Effector memory CD8-positive, alpha-beta T cell (primary cell): ENCODE measurements at regions not wholly inside any gene's neighbourhood (a gene's known extent, or its start where the extent isn't known, plus 50 kb on each side); places are given as distances from the start of the nearest gene placed in this dataset.

Experiments used
- ATAC-seq: fragments of 150-1000 bp; cut with Tn5 transposase; replicated peaks from 2 replicates; pipeline ENCODE4 v1.10.0; 2021; ENCODE audit warnings: mild to moderate bottlenecking, moderate library complexity
- DNase-seq, 3 experiments: peaks; one replicate each; pipeline ENCODE4 v3.0.0; 2021
- H3K27ac Mint-ChIP-seq, 2 donors: one replicate each; pipeline ENCODE4 v1.8.0; 2022; ENCODE audit warnings: mild to moderate bottlenecking in 2 of 2, mixed read lengths in 2 of 2, moderate library complexity in 2 of 2
- H3K27me3 Mint-ChIP-seq, 2 donors: one replicate each; pipeline ENCODE4 v1.8.0; 2022; ENCODE audit warnings: mixed read lengths in 2 of 2
- H3K36me3 Mint-ChIP-seq: one replicate; pipeline ENCODE4 v1.8.0; 2022; ENCODE audit warnings: mild to moderate bottlenecking, moderate library complexity, mixed read lengths; ENCODE audit not compliant: insufficient read depth
- H3K4me1 Mint-ChIP-seq, 2 donors: one replicate each; pipeline ENCODE4 v1.8.0; 2022; ENCODE audit warnings: low read depth in 2 of 2, mixed read lengths in 2 of 2
- H3K4me3 Mint-ChIP-seq, 2 donors: one replicate each; pipeline ENCODE4 v1.8.0; 2022; ENCODE audit warnings: mild to moderate bottlenecking in 2 of 2, mixed read lengths in 2 of 2, moderate library complexity in 2 of 2
- H3K9me3 Mint-ChIP-seq, 2 donors: one replicate each; pipeline ENCODE4 v1.8.0; 2022; ENCODE audit warnings: mixed read lengths in 2 of 2

DNA sequence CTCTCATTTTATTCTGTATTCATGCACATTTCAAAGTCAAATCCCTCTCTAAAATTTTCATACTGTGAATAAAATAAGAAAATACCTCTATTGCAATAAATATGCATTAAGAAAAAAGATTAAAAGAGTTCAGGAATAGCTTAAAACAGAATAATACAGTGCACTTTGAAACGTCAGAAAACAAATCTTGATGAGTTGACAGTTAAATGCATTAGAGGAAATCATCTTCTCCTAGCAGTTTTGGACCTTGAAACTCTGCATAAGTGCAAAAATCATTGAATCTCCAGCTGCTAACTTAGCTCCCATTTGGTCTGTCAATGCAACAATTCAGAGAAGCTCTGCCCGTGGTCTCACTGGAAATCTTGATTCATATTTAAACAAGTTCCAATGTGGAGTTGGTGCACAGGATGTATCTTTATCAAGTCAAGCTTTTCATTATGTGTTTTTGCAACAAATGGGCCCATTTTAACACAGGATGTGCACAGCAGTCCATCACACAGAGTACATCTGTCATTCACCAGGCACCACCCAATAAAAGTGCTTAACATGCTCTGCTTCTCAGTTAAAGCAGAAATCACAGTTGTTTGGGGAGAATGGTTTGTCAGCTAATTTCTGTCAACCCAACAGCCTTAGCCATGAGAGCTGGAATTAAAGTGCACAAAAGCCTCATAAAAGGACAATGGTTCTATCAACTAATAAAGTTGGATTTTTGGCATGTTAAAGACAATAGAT lies 98.8 kb upstream of the ARRDC4 start:
- Mint-ChIP-seq H3K4me1 (no peaks in the 10 kb centered on the region), H3K27me3 (no peaks in the 10 kb centered on the region), H3K4me3 (no peak overlapping the region), H3K27ac (no peak overlapping the region), H3K36me3 (no peaks in the 10 kb centered on the region), H3K9me3 (peaks cover 11 to 23% of the 10 kb centered on the region in 2 donors)
- ATAC-seq (no peak), DNase-seq (no peak)

DNA sequence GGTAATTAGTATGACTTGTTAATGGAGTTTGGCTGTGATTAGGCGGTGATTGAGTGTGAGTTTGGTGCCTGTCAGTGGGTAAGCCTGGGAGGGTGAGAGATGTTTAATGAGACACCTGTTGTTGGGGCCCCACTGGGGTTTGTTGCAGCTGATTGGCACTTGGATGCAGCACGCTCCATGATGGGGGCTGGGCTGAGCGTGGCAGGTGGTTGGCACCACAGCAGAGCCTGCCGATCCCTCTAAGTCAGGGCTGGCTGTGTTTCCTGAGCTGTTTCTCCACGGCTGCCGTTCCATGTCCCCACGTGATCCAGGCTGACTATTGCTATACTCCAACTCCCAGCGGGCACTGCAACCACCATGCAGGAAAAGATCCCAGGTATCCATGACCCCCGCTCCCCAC lies 93.5 kb upstream of the ARRDC4 start:
- no peaks in the 10 kb centered on the region for H3K36me3 Mint-ChIP-seq
- H3K27ac Mint-ChIP-seq, result no peak overlapping the region
- H3K4me1 Mint-ChIP-seq, result peaks cover 0 to 2% of the 10 kb centered on the region in 2 donors
- DNase-seq (no peak), ATAC-seq (no peak)
- H3K27me3 Mint-ChIP-seq, result no peaks in the 10 kb centered on the region
- H3K9me3 Mint-ChIP-seq, result peaks cover 6 to 15% of the 10 kb centered on the region in 2 donors
- H3K4me3 Mint-ChIP-seq, result no peak overlapping the region

DNA sequence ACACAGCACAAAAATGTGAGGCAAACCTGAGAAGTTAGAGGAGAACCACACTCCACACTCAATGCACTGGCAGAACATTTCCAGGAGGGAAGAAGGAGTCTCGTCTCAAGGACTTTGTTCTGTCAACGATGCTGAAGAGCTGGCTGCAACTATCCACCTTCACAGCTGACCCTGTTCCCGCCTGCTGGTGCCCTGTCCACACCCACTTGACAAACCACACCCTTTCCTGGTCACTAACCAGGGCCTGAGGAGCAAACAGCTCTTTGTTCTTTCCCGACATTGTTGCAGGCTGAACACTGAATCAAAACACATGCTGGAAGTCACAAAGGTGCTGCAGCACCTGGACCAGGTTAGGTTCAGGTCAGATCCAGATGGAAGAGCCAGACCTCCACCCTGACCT lies 92.6 kb upstream of the ARRDC4 start:
- ATAC-seq (no peak), DNase-seq (no peak)
- Mint-ChIP-seq H3K4me3 (no peak overlapping the region), H3K4me1 (peaks cover 0 to 2% of the 10 kb centered on the region in 2 donors), H3K9me3 (peaks cover 4 to 8% of the 10 kb centered on the region in 2 donors), H3K27ac (no peak overlapping the region), H3K36me3 (no peaks in the 10 kb centered on the region), H3K27me3 (no peaks in the 10 kb centered on the region)

DNA sequence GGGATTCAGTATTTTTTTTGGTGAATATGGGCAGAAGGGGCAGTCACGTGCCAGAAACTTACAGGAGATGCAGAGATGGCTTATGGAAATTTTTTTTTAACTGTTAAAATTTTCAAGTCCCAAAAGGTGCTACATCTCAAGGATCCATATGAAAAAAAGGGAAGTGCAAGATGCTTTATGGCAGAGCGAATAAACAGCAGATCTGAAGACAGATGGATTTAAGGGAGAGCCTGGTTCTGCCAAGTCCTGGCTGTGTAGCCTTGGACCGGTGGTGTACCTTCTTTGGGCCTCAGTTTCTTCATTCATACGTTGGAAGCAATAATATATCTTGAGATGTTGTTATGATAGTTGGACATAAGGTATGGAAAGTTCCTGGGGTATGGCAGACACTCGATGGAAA lies 91.5 kb upstream of the ARRDC4 start:
- DNase-seq (no peak), ATAC-seq (no peak)
- Mint-ChIP-seq H3K4me1 (peaks cover 0 to 2% of the 10 kb centered on the region in 2 donors), H3K36me3 (no peaks in the 10 kb centered on the region), H3K4me3 (no peak overlapping the region), H3K27ac (no peak overlapping the region), H3K27me3 (no peaks in the 10 kb centered on the region), H3K9me3 (peaks cover 4 to 8% of the 10 kb centered on the region in 2 donors)

DNA sequence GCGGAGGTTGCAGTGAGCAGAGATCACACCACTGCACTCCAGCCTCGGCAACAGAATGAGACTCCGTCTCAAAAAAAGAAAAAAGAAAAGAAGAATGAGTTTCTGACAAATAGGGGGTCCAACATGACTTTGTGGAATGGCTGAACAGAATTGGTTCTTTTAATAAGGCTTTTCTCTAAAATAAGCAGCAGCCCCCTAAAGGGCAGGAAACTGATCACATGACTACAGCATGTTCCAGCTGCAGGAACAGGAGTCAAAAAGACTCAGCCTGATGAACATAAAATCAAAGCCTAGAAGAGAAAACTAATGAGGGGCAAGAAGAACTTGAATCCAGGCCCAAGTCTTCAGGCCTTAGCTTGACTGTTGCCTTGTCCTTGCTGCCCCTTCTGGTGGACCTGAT lies 89.7 kb upstream of the ARRDC4 start:
- Mint-ChIP-seq H3K27ac (no peak overlapping the region), H3K9me3 (peaks cover 4 to 8% of the 10 kb centered on the region in 2 donors), H3K4me3 (no peak overlapping the region), H3K4me1 (peaks cover 0 to 2% of the 10 kb centered on the region in 2 donors), H3K36me3 (no peaks in the 10 kb centered on the region), H3K27me3 (no peaks in the 10 kb centered on the region)
- ATAC-seq (no peak), DNase-seq (no peak)

DNA sequence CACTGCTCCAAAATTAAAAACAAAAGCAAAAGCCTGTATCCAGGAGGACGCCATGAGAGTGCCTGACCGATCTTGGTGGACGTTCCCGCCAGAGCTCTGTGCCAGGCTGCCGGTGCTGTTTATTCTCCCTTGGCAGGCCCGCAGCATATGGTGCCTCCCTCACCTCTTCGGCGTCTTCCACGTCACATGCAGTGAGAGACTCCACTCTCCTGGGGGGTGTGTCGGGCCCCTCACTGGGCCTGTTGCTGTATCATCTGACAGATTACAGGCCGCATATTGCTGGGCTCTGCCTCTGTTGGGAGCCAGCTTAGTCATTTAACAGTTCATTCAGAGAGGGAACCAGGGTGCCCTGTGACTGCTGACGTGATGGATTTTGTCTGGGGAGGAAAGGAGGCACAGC lies 86.4 kb upstream of the ARRDC4 start:
- H3K27ac Mint-ChIP-seq, result no peak overlapping the region
- H3K36me3 Mint-ChIP-seq, result no peaks in the 10 kb centered on the region
- ATAC-seq, result no peak

DNA sequence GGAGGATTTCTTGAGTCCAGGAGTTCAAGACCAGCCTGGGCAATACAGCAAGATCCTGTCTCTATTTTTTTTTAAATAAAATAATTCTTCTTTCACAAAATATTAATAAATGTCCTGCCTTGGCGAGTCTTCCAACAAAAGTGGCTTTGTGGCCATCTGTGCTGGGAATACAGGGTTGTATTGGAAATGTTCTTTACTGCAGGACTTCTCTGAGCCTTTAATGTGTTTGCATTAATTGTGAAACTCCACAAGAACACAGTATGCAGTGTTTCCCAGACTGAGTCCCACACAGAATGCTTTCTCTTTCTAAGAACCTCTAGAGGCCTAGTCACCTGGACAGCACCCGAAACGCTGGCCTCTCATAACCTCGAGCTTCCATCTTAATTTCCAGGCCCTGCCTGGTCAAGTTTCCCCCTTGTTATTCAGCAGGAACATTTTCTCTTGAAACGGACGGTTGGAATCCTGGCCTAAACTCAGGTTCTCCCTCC lies 85.4 kb upstream of the ARRDC4 start:
- Mint-ChIP-seq H3K9me3 (peaks cover 5 to 6% of the 10 kb centered on the region in 2 donors), H3K4me1 (peaks cover 0 to 2% of the 10 kb centered on the region in 2 donors), H3K36me3 (no peaks in the 10 kb centered on the region), H3K27me3 (no peaks in the 10 kb centered on the region), H3K27ac (no peak overlapping the region), H3K4me3 (no peak overlapping the region)
- ATAC-seq (no peak), DNase-seq (no peak)

More for the DNA sequence above, 86.4 kb upstream of the ARRDC4 start:
- DNase-seq, result no peak
- no peak overlapping the region for H3K4me3 Mint-ChIP-seq
- peaks cover 6 to 8% of the 10 kb centered on the region in 2 donors for H3K9me3 Mint-ChIP-seq
- H3K4me1 Mint-ChIP-seq, result peaks cover 0 to 2% of the 10 kb centered on the region in 2 donors
- no peaks in the 10 kb centered on the region for H3K27me3 Mint-ChIP-seq

DNA sequence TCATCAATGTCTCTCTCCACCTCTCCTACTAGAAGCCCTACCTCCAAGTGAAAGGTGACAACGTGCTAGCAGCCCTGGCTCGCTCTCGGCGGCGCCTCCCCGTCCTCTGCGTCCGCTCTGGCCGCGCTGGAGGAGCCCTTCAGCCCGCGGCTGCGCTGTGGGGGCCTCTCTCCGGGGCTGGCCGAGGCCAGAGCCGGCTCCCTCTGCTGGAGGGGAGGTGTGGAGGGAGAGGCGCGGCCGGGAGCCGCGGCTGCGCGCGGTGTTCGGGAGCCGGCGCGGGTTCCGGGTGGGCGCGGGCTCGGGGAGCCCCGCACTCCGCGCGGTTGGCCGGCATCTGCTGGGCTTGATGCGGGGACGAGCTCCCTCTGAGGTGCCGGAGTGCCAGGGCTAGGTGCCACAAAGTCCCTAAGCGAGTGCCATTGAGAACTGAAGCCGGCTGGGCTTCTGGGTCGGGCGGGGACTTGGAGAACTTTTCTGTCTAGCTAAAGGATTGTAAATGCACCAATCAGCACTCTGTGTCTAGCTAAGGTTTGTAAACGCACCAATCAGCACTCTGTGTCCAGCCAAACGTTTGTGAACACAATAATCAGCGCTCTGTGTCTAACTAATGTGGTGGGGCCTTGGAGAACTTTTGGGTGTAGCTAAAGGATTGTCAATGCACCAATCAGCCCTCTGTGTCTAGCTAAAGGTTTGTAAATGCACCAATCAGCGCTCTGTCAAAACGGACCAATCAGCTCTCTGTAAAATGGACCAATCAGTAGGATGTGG lies 84.8 kb upstream of the ARRDC4 start:
- DNase-seq (no peak), ATAC-seq (no peak)
- H3K27me3 Mint-ChIP-seq, result no peaks in the 10 kb centered on the region
- no peaks in the 10 kb centered on the region for H3K36me3 Mint-ChIP-seq
- H3K9me3 Mint-ChIP-seq, result peaks cover 0 to 4% of the 10 kb centered on the region in 2 donors
- H3K4me3 Mint-ChIP-seq, result no peak overlapping the region
- H3K4me1 Mint-ChIP-seq, result peaks cover 0 to 2% of the 10 kb centered on the region in 2 donors
- H3K27ac Mint-ChIP-seq, result no peak overlapping the region

DNA sequence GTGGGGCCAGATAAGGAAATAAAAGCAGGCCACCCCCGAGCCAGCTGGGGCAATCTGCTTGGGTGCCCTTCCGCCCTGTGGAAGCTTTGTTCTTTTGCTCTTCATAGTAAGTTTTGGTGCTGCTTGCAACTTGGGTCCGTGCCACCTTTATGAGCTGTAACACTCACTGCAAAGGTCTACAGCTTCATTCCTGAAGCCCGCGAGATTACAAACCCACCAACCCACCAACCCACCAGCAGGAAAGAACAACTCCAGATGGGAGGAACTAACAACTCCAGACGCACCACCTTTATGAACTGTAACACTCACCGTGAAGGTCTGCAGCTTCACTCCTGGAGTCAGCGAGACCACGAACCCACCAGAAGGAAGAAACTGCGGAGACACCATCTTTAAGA lies 84.2 kb upstream of the ARRDC4 start:
- ATAC-seq, result no peak
- Mint-ChIP-seq H3K4me3 (no peak overlapping the region), H3K27me3 (no peaks in the 10 kb centered on the region), H3K27ac (no peak overlapping the region), H3K4me1 (peaks cover 0 to 1% of the 10 kb centered on the region in 2 donors), H3K9me3 (peaks cover 0 to 4% of the 10 kb centered on the region in 2 donors), H3K36me3 (no peaks in the 10 kb centered on the region)
- DNase-seq, result no peak

DNA sequence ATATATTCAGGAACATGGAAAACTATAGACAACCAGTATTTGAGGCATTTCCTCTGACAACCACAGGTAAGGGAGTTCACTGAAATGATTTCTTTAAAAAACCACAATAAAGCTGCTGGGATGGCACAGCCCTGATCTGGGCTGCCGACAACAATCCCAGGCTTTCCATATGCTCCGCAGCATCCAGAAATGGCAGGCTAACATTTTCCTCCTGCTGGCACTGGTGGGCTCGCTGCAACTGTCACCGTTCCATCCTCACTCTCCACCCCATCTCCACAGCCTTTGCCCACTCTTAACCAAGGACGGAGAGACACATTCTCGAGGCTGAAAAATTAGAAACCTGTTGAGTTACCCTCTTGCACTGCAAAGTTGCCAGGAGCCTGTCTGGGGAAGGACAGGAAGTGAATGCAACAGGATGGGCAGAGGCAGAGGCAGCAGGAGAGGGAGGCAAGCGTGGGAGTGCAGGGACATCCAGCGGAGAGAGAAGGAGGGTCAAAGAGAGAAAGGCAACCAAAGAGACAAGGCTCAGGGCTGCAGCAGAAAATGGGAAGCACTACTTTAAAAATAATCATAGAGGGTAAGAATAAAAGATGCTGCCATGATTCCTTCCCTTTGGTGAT lies 79.0 kb upstream of the ARRDC4 start:
- Mint-ChIP-seq H3K27ac (no peak overlapping the region), H3K9me3 (peaks cover 2 to 8% of the 10 kb centered on the region in 2 donors), H3K4me1 (no peaks in the 10 kb centered on the region), H3K4me3 (no peak overlapping the region), H3K36me3 (no peaks in the 10 kb centered on the region), H3K27me3 (no peaks in the 10 kb centered on the region)
- DNase-seq, result no peak
- no peak for ATAC-seq

DNA sequence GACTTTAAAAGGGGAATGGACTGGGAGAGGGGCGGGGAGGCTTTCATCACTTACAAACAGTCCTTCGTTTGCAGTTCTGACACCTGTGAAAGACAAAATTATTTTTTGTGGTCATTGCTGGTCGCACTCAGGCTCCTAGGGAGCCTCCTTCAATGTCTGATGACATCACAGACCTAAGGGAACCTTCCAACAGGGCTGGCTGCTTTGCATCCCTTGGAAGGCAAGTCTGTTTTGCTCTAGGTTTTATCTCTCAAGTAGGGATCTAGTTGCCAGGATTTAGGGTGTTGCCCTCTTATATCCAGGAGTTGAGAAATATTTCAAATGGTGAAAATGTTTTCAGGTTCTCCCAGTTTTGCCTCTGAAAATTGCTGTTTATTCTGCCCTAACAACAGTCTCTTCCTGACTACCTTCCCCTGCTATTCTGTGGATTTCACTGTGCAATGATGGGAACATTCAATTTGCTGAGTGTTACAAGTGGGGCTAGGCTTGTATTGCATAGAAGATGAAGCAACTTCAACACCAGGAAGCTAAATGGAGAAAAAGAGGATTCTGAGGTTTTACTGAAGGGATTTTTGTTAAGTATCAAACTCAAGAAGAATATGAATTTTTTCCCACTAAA lies 75.9 kb upstream of the ARRDC4 start:
- no peaks in the 10 kb centered on the region for H3K36me3 Mint-ChIP-seq
- peaks cover 2 to 8% of the 10 kb centered on the region in 2 donors for H3K9me3 Mint-ChIP-seq
- DNase-seq (no peak), ATAC-seq (no peak)
- H3K4me3 Mint-ChIP-seq, result no peak overlapping the region
- no peak overlapping the region for H3K27ac Mint-ChIP-seq
- H3K4me1 Mint-ChIP-seq, result no peaks in the 10 kb centered on the region
- no peaks in the 10 kb centered on the region for H3K27me3 Mint-ChIP-seq

DNA sequence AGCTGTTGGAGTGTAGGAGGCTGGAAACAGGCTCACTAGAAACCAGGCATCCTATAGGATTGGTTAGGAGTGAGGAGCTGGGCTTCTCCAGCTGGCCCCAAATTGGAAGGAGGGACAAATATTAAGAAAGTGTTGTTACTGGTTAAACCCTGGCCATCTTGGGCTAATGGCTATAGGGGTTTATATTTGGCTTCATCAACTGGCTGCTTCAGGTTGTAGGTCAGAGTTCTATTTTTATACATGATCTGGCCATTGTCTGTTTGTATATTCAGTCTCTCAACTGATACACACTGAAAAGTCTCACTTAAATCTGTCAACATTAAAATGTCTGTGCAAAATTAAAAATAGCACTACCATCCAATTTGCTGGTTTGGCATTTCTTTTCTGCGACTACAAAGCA lies 70.2 kb upstream of the ARRDC4 start:
- no peak overlapping the region for H3K4me3 Mint-ChIP-seq
- H3K9me3 Mint-ChIP-seq, result peaks cover 5 to 15% of the 10 kb centered on the region in 2 donors
- DNase-seq (no peak), ATAC-seq (no peak)
- H3K27ac Mint-ChIP-seq, result no peak overlapping the region
- H3K27me3 Mint-ChIP-seq, result no peaks in the 10 kb centered on the region
- H3K36me3 Mint-ChIP-seq, result no peaks in the 10 kb centered on the region
- no peaks in the 10 kb centered on the region for H3K4me1 Mint-ChIP-seq

DNA sequence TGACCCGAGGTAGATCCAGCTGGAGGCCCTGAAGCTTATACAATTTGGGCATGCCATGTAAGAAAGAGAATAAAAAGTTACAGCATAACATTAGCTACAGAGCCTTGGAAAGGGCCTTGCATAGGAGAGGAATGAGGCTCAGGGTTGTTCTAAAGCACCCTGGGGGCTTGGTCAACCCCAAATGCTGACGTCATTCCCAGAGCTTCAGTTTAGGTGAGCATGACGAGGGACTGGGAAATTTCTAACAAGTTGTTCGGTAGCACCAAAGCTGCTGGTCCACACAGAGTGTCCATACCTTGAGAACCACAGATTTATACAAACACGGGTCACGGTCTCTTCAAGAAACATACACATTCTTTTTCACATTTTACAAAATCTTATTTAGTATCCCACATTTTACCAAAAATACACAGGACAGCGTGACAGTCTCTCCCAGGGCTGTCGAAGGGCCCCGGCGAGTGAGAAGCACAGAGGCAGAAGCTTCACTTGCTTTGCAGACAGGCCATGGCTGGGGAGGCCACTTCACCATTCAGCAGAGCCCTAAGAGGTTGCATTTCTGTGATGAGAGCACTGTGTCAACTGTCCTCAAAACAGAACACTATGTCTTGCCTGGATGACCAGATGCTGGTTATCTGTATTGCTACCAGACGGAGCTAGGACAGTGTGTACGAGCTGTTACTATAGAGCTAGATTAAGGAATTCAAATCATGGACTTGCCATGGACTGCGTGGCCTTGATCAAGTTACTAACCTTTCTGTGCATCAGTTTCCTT lies 68.2 kb upstream of the ARRDC4 start:
- no peaks in the 10 kb centered on the region for H3K36me3 Mint-ChIP-seq
- no peak overlapping the region for H3K4me3 Mint-ChIP-seq
- no peak for DNase-seq
- no peak overlapping the region for H3K27ac Mint-ChIP-seq
- no peak for ATAC-seq
- H3K27me3 Mint-ChIP-seq, result no peaks in the 10 kb centered on the region
- H3K9me3 Mint-ChIP-seq, result peaks cover 5 to 15% of the 10 kb centered on the region in 2 donors
- no peaks in the 10 kb centered on the region for H3K4me1 Mint-ChIP-seq
